ENCODE measurements at regions not wholly inside any gene's neighbourhood (a gene's known extent, or its start where the extent isn't known, plus 50 kb on each side); places are given as distances from the start of the nearest gene placed in this dataset.

DNA sequence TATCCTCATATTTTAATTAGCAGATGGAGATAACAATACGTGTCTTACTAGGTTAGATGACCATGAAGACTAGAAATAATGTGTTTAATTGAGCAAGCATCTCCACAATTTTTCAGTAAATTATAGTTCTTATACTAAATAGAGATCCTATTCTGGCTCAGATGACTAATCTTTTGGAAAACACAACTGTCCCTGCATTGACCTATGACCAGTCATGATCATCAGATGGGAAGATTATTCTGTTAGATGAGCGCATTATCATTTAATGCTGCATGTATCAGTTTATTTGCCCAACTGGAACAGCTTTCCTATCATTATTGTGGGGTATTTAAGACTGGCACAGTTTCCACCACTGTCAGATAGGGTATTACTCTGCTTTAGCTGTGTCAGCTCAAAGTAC lies 185.5 kb downstream of the MOXD1 start:
- DNase-seq (ENCODE audit: low spot score) = no peak
- TF ChIP-seq, protein P1, sequence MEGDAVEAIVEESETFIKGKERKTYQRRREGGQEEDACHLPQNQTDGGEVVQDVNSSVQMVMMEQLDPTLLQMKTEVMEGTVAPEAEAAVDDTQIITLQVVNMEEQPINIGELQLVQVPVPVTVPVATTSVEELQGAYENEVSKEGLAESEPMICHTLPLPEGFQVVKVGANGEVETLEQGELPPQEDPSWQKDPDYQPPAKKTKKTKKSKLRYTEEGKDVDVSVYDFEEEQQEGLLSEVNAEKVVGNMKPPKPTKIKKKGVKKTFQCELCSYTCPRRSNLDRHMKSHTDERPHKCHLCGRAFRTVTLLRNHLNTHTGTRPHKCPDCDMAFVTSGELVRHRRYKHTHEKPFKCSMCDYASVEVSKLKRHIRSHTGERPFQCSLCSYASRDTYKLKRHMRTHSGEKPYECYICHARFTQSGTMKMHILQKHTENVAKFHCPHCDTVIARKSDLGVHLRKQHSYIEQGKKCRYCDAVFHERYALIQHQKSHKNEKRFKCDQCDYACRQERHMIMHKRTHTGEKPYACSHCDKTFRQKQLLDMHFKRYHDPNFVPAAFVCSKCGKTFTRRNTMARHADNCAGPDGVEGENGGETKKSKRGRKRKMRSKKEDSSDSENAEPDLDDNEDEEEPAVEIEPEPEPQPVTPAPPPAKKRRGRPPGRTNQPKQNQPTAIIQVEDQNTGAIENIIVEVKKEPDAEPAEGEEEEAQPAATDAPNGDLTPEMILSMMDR (IDR thresholded peaks at IDR 0.05; ENCODE audit: extremely low read depth, insufficient read depth, missing control alignments) = no peak
- in situ Hi-C loops (cut with MboI; ENCODE audit: low pct_unique_long_range_greater_than_20kb, low sequenced_read_pairs, unreplicated experiment) = loop anchor here (25.0 kb wide), 1 partner anchor 279 kb away; no protein-coding TSS in a partner anchor

DNA sequence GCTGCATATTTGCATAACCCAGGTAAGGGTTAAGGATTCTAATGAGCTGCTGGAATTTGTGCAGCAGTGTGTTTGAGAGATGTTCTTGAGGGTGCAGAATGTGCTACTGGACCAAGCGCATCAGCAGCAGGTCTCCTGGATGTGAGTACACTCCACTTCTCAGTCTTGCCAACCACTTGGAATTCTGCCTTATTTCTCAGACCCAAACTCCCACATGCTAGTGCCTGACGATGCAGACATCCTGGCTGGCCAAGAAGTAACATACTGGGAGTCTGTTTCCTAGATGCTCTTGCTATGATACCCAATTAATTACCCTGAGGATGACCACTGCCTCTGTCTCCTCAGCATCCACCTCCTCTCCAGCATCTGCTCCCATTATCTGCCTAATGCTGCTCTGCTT lies 186.6 kb downstream of the MOXD1 start:
- in situ Hi-C loops (cut with MboI; ENCODE audit: low pct_unique_long_range_greater_than_20kb, low sequenced_read_pairs, unreplicated experiment) = loop anchor here (25.0 kb wide), 1 partner anchor 277 kb away; no protein-coding TSS in a partner anchor
- DNase-seq (ENCODE audit: low spot score) = no peak
- TF ChIP-seq, protein P1 (IDR thresholded peaks at IDR 0.05; ENCODE audit: extremely low read depth, insufficient read depth, missing control alignments) = no peak

DNA sequence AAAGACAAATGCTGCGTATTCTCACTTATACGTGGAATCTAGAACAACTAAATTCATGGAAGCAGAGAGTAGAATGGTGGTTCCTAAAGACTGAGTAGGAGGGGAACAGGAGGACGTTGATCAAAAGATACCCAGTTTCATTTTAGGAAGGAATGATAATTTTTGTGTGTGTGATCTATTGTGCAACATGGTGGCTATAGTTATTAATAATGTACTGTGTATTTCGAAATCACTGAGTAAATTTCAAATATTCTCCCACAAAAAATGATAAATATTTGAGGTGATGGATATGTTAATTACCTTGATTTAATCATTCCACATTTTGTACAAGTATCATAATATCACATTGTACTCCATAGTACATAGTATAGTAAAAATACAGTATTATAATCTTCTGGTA lies 187.5 kb downstream of the MOXD1 start:
- in situ Hi-C loops (cut with MboI; ENCODE audit: low pct_unique_long_range_greater_than_20kb, low sequenced_read_pairs, unreplicated experiment) = loop anchor here (25.0 kb wide), 1 partner anchor 276 kb away; no protein-coding TSS in a partner anchor
- TF ChIP-seq, protein P1 (IDR thresholded peaks at IDR 0.05; ENCODE audit: extremely low read depth, insufficient read depth, missing control alignments) = no peak
- DNase-seq (ENCODE audit: low spot score) = no peak

DNA sequence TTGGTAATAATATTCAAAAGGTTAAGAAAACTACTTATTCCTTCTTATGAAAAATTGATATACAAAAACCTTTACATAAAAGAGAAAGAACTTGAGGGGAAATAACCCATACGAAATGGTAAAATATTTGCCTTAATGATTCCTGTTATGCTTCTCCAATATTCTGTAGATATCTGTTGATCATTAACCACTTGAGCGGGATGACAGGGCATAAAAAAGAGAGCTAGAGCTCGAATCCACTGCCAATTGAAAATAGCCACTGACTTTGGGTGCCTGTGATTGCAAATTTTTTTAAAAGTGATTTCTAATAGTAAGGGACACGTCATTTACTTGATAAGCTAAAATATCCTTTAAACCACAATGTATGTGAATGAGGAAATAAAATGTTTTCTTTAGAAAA lies 188.1 kb downstream of the MOXD1 start:
- TF ChIP-seq, protein P1 (IDR thresholded peaks at IDR 0.05; ENCODE audit: extremely low read depth, insufficient read depth, missing control alignments) = no peak
- in situ Hi-C loops (cut with MboI; ENCODE audit: low pct_unique_long_range_greater_than_20kb, low sequenced_read_pairs, unreplicated experiment) = loop anchor here (25.0 kb wide), 1 partner anchor 276 kb away; no protein-coding TSS in a partner anchor
- DNase-seq (ENCODE audit: low spot score) = no peak

DNA sequence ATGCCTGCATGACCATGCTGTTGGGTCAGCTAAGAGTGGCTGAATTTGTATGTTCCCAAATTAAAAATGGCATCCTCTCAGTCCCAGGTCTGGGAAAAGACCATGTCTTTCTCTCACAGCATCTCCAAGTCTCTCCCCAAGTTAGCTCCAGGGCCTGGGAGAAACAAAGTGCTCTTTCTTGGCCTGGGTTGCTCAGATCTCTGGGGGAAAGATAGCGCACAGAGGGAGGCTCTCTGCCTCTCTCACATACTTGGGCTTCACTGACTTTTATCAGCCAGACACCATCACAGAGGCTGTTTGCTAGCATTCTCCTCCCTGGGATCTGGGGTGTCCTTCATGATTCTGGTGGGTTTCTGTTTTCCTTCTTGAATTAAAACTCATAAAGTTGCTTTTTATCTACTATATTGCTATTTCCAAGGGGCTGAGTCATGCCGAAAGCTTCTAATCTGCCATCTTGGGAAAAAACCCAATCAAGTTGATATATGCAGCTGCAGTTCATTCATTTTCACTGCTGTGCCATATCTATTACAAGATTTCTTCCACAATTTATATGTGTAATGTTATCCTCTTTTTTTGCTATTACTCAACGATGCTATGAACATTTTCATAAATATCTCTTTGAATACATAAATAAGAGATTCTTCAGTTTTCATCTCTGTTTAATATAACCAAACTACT lies 190.2 kb downstream of the MOXD1 start:
- in situ Hi-C loops (cut with MboI; ENCODE audit: low pct_unique_long_range_greater_than_20kb, low sequenced_read_pairs, unreplicated experiment) = loop anchor here (25.0 kb wide), 1 partner anchor 274 kb away; no protein-coding TSS in a partner anchor
- no peak for DNase-seq (ENCODE audit: low spot score)
- TF ChIP-seq, protein P1 (IDR thresholded peaks at IDR 0.05; ENCODE audit: extremely low read depth, insufficient read depth, missing control alignments) = no peak

DNA sequence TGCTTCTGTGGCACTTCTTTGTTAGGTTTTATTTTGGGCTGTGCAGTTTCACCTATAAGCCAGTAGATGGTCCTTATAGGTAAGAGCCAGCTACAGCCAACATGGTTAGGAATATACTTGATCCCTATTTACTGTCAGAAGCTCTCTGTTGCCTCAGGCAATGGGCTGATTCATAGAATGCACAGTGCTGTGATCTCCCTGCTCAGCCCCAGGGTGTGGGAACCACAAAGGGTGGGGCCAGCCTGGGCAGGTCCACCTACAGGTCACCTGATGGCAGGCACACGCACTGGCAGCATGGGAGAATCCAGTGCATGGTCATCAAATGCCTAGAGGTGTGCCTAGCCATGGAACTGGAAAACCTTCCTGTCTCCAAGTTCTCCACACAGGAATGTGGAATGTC lies 191.9 kb downstream of the MOXD1 start:
- no peak for DNase-seq (ENCODE audit: low spot score)
- in situ Hi-C loops (cut with MboI; ENCODE audit: low pct_unique_long_range_greater_than_20kb, low sequenced_read_pairs, unreplicated experiment) = loop anchor here (25.0 kb wide), 1 partner anchor 272 kb away; no protein-coding TSS in a partner anchor
- TF ChIP-seq, protein P1 (IDR thresholded peaks at IDR 0.05; ENCODE audit: extremely low read depth, insufficient read depth, missing control alignments) = no peak
